ENCODE measurements at regions not wholly inside any gene's neighbourhood (a gene's known extent, or its start where the extent isn't known, plus 50 kb on each side); places are given as distances from the start of the nearest gene placed in this dataset.

DNA sequence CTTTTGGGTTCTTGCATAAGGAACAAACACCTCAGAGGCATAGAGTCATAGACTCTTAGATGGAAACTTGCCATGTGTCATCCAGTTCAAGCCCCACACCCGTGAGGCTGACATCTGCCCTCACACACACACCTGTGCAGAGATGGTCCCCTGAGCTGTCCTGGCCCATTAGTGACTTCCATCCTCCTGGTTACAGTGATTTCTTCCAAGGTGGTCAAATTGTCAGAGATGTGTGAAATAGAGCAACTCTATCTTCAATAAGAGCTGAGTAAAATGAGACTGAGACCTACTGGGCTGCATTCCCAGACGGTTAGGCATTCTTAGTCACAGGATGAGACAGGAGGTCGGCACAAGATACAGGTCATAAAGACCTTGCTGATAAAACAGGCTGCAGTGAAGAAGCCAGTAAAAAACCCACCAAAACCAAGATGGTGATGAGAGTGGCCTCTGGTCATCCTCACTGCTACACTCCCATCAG, 342.2 kb upstream of the TNRC6C start:
- H3K4me3 ChIP-seq (ENCODE audit: low read depth, low read length): no peak overlapping the region
- POLR2A ChIA-PET: no interaction called here
- CTCF ChIA-PET: no interaction called here
- no peak for DNase-seq (ENCODE audit: low read depth, low spot score)
- H3K27me3 ChIP-seq (ENCODE audit: control insufficient read depth, insufficient read depth, low read length): peaks cover 15% of the 10 kb centered on the region
- no peak for TF ChIP-seq CTCF (IDR thresholded peaks at IDR 0.05; ENCODE audit: low read depth, low read length)
- no peaks in the 10 kb centered on the region; the same call in 1 of the 2 replicates for H3K9me3 ChIP-seq (ENCODE audit: control insufficient read depth, insufficient read depth, low read length)
- no peak overlapping the region for H3K27ac ChIP-seq (ENCODE audit: low read depth, low read length)

DNA sequence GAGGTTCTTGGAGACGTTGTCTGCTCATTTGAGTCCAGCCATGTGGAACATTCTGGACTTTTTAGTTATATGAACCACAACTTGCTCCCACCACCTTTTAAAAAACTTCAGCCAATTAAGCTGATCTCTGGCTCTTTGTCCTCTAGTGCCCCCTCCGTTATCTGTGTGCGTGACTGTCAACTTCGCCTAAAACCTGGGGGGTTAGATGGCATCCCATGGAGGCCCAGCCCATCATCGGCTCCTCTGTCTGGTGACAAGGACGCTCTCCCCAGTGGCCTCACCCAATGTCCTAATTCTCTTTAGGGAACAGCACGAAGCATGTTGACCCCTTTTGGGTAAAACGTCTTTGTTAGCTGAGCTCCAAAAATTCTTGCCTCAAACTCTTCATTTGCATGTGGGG, 341.0 kb upstream of the TNRC6C start:
- ChIA-PET POLR2A (no interaction called here), CTCF (no interaction called here)
- TF ChIP-seq CTCF (IDR thresholded peaks at IDR 0.05; ENCODE audit: low read depth, low read length): no peak
- no peak for DNase-seq (ENCODE audit: low read depth, low spot score)
- Histone ChIP-seq H3K9me3 (ENCODE audit: control insufficient read depth, insufficient read depth, low read length) (no peaks in the 10 kb centered on the region; the same call in 1 of the 2 replicates), H3K27me3 (ENCODE audit: control insufficient read depth, insufficient read depth, low read length) (peaks cover 11% of the 10 kb centered on the region), H3K27ac (ENCODE audit: low read depth, low read length) (no peak overlapping the region), H3K4me3 (ENCODE audit: low read depth, low read length) (no peak overlapping the region)

DNA sequence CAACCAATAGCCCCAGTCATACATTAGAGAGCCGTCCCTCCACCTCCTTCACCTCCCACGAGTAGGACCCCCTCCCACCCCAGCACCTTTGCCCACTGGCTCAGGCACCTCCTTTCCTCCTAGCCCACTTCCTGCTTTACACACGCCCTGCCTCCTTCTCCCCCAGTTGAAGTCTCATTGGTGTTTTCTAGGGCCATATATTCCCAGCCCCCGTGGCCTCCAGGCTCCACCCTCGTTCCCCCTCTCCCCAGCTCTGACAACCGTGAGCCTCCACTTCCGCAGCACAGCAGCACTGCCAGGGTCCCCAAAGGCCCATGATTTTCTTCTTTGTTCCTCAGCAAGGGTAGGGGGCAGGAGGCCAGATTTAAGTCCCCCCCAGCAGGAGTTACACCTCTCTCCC, 340.3 kb upstream of the TNRC6C start:
- CTCF ChIA-PET: no interaction called here
- no peak for TF ChIP-seq CTCF (IDR thresholded peaks at IDR 0.05; ENCODE audit: low read depth, low read length)
- POLR2A ChIA-PET: no interaction called here
- peaks cover 5% of the 10 kb centered on the region for H3K27me3 ChIP-seq (ENCODE audit: control insufficient read depth, insufficient read depth, low read length)
- no peak overlapping the region for H3K4me3 ChIP-seq (ENCODE audit: low read depth, low read length)
- no peak for DNase-seq (ENCODE audit: low read depth, low spot score)
- no peaks in the 10 kb centered on the region; the same call in 1 of the 2 replicates for H3K9me3 ChIP-seq (ENCODE audit: control insufficient read depth, insufficient read depth, low read length)
- no peak overlapping the region for H3K27ac ChIP-seq (ENCODE audit: low read depth, low read length)

GRCh38 chr17:77618731-77619130, 339.8 kb upstream of the TNRC6C start:
- Histone ChIP-seq H3K9me3 (ENCODE audit: control insufficient read depth, insufficient read depth, low read length) (no peaks in the 10 kb centered on the region; the same call in 1 of the 2 replicates), H3K27ac (ENCODE audit: low read depth, low read length) (no peak overlapping the region), H3K27me3 (ENCODE audit: control insufficient read depth, insufficient read depth, low read length) (no peaks in the 10 kb centered on the region), H3K4me3 (ENCODE audit: low read depth, low read length) (no peak overlapping the region)
- DNase-seq (ENCODE audit: low read depth, low spot score): no peak
- ChIA-PET POLR2A (interaction anchor here (1.4 kb wide), 1 partner anchor 8 kb away, joined by 3 read pairs; no protein-coding TSS in a partner anchor), CTCF (no interaction called here)
- no peak for TF ChIP-seq CTCF (IDR thresholded peaks at IDR 0.05; ENCODE audit: low read depth, low read length)

DNA sequence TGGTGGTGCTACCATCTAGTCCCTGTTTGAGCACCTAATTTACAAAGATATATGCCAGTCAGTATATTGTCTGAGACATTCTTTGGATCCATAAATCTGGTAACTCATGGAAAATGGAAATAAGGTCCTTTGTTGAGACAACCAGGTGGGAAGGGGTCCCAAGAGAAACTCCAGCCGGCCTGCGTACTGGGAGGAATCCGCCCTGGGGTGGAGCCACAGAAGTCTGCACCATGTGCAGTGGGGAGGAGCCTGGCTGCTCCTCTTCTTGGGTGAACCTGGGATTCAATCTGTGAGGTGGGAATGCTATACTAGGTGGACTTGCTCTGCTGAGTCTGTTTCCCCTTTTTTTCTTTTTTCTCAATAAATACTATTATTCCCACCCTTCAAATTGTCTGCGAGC, 339.2 kb upstream of the TNRC6C start:
- ChIA-PET CTCF (no interaction called here), POLR2A (interaction anchor here (1.4 kb wide), 1 partner anchor 8 kb away, joined by 3 read pairs; no protein-coding TSS in a partner anchor)
- Histone ChIP-seq H3K4me3 (ENCODE audit: low read depth, low read length) (no peak overlapping the region), H3K27me3 (ENCODE audit: control insufficient read depth, insufficient read depth, low read length) (no peaks in the 10 kb centered on the region), H3K9me3 (ENCODE audit: control insufficient read depth, insufficient read depth, low read length) (no peaks in the 10 kb centered on the region; the same call in 1 of the 2 replicates), H3K27ac (ENCODE audit: low read depth, low read length) (no peak overlapping the region)
- no peak for DNase-seq (ENCODE audit: low read depth, low spot score)
- TF ChIP-seq CTCF (IDR thresholded peaks at IDR 0.05; ENCODE audit: low read depth, low read length): no peak
